ENCODE measurements at regions not wholly inside any gene's neighbourhood (a gene's known extent, or its start where the extent isn't known, plus 50 kb on each side); places are given as distances from the start of the nearest gene placed in this dataset.

DNA sequence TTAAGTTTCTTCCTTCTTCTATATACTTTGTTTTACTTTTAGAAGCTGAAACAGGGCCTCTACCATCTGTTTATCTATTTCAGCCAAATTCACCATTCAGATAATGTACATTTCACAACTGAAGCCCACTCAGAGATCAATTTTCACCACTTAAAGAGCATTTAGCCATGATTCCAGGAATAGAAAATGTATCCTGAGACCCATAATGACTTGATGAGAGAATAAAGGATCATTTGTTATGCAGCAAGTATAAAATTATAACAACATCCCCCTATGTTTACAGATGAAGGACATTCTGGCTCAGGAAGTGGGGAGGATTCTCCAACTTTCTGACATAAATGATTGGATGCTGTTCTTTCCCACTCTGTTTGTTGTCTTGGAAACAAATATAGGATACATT lies 962.1 kb upstream of the EEF2KMT start:
- no peaks in the 10 kb centered on the region for H3K9me3 Mint-ChIP-seq
- no peak overlapping the region for H3K27ac Mint-ChIP-seq
- no peaks in the 10 kb centered on the region for H3K36me3 Mint-ChIP-seq
- H3K4me1 Mint-ChIP-seq = no peaks in the 10 kb centered on the region
- TF ChIP-seq, protein P1, sequence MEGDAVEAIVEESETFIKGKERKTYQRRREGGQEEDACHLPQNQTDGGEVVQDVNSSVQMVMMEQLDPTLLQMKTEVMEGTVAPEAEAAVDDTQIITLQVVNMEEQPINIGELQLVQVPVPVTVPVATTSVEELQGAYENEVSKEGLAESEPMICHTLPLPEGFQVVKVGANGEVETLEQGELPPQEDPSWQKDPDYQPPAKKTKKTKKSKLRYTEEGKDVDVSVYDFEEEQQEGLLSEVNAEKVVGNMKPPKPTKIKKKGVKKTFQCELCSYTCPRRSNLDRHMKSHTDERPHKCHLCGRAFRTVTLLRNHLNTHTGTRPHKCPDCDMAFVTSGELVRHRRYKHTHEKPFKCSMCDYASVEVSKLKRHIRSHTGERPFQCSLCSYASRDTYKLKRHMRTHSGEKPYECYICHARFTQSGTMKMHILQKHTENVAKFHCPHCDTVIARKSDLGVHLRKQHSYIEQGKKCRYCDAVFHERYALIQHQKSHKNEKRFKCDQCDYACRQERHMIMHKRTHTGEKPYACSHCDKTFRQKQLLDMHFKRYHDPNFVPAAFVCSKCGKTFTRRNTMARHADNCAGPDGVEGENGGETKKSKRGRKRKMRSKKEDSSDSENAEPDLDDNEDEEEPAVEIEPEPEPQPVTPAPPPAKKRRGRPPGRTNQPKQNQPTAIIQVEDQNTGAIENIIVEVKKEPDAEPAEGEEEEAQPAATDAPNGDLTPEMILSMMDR (IDR thresholded peaks at IDR 0.05; ENCODE audit: unreplicated experiment) = no peak
- no peak for DNase-seq (ENCODE audit: low spot score in 2 of 2, unreplicated experiment in 2 of 2)
- peaks cover 8% of the 10 kb centered on the region for H3K27me3 Mint-ChIP-seq (ENCODE audit: low read depth)
- no peak overlapping the region for H3K4me3 Mint-ChIP-seq

DNA sequence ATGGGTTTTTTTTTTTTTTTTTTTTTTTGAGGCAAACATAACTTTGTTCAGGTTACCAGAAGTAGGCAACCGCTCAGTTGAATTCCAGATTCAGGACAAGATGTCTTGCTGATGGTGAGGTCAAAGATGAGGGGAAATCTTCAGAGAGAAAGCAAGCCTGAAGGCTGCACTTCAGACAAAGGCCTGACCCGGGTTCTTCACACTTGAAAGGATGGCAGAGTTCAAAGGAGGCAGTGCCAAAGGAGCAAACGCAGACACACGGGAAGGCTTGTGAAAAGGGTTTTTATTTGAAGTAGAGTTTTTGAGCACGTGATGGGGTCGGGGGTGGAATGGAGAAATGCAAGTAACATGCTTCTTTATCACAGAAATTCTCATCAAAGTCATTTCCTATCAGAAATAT lies 960.2 kb upstream of the EEF2KMT start:
- TF ChIP-seq, protein P1 (IDR thresholded peaks at IDR 0.05; ENCODE audit: unreplicated experiment) = no peak

DNA sequence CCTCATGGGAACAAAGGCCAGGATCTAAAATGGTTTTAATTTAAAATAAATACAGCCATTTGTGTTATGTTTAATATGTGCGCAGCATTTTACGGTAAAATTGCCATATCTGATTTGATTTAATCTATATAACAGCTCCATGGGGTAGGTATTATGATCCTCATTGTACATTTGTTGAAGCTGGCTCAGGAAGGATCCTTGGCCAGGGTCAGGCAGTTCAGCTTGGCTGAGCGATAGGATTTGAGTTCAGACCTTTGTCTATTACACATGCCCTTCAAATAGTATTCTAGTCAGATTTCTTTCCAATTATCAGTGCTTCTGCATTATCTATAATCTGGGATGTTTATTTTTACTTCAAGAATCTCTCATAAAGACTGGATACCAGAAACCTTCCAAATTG lies 950.4 kb upstream of the EEF2KMT start:
- TF ChIP-seq, protein P1 (IDR thresholded peaks at IDR 0.05; ENCODE audit: unreplicated experiment) = no peak
- no peak overlapping the region for H3K27ac Mint-ChIP-seq
- H3K9me3 Mint-ChIP-seq = no peaks in the 10 kb centered on the region

More for the DNA sequence above, 960.2 kb upstream of the EEF2KMT start:
- H3K4me1 Mint-ChIP-seq = no peaks in the 10 kb centered on the region
- no peak overlapping the region for H3K4me3 Mint-ChIP-seq
- no peak for DNase-seq (ENCODE audit: low spot score in 2 of 2, unreplicated experiment in 2 of 2)
- H3K27ac Mint-ChIP-seq = no peak overlapping the region
- H3K9me3 Mint-ChIP-seq = no peaks in the 10 kb centered on the region
- peaks cover 8% of the 10 kb centered on the region for H3K27me3 Mint-ChIP-seq (ENCODE audit: low read depth)
- H3K36me3 Mint-ChIP-seq = no peaks in the 10 kb centered on the region

DNA sequence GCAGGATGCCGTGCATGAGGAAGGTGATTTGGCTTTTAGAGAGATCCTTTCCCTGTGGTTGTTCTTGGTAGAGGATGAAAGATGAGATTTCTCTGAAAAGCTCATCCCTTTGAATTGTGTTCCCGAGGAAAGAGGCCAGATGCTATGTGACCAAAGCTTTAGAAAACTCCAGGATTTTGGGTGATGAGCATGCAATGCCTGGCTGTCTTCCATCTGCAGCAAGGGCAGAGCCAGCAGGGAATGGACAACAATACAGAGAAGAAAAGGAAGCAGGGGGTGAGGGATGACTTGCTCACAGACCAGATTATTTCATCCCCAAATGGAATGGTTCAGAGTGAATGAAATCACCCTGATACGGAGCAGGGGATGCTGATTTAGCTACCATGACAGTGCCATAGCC lies 949.7 kb upstream of the EEF2KMT start:
- peaks cover 4% of the 10 kb centered on the region for H3K9me3 Mint-ChIP-seq
- H3K4me3 Mint-ChIP-seq = no peak overlapping the region
- no peaks in the 10 kb centered on the region for H3K4me1 Mint-ChIP-seq
- H3K27ac Mint-ChIP-seq = no peak overlapping the region
- DNase-seq (ENCODE audit: low spot score in 2 of 2, unreplicated experiment in 2 of 2) = no peak
- H3K36me3 Mint-ChIP-seq = no peaks in the 10 kb centered on the region
- peaks cover 24% of the 10 kb centered on the region for H3K27me3 Mint-ChIP-seq (ENCODE audit: low read depth)
- TF ChIP-seq, protein P1 (IDR thresholded peaks at IDR 0.05; ENCODE audit: unreplicated experiment) = no peak

More for the DNA sequence above, 950.4 kb upstream of the EEF2KMT start:
- H3K27me3 Mint-ChIP-seq (ENCODE audit: low read depth) = peaks cover 24% of the 10 kb centered on the region
- H3K4me3 Mint-ChIP-seq = no peak overlapping the region
- H3K36me3 Mint-ChIP-seq = no peaks in the 10 kb centered on the region
- no peak for DNase-seq (ENCODE audit: low spot score in 2 of 2, unreplicated experiment in 2 of 2)
- H3K4me1 Mint-ChIP-seq = no peaks in the 10 kb centered on the region

DNA sequence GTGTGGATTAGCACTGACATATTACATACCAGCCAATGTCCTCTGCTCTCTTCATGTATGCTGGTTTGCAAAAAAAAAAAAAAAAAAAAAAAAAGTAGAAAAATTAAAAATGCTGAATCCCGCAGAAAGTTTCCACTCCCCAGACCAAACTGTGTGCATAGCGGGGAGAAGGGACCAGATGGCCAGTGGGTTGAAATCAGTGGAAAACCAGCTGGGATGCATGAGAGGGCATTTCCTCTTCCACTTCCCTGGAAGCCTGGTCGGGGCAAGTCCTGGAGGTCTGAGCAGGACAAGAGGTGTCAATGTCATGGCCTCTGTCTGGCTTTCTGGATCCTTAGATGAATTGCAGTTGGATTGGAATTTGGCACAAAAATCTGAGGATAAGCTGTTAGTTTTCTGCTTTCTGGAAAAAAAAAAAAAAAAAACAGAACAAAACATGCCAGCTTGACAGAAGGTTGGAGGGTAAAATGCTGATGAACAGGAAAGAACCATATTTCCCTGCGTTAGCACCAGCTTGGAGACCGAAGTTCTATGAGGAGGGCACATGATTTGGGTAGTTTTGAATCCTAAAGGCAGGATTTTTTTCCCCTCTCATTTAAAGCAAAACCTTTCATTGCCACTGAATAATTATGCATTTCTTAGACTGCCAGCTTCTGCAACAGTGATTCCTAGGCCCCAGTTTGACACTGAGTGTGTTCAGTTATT lies 941.5 kb upstream of the EEF2KMT start:
- peaks cover 3% of the 10 kb centered on the region for H3K27me3 Mint-ChIP-seq (ENCODE audit: low read depth)
- no peak overlapping the region for H3K4me3 Mint-ChIP-seq
- no peak overlapping the region for H3K27ac Mint-ChIP-seq
- DNase-seq (ENCODE audit: low spot score in 2 of 2, unreplicated experiment in 2 of 2) = no peak
- H3K4me1 Mint-ChIP-seq = no peaks in the 10 kb centered on the region
- H3K36me3 Mint-ChIP-seq = no peaks in the 10 kb centered on the region
- peaks cover 11% of the 10 kb centered on the region for H3K9me3 Mint-ChIP-seq
- TF ChIP-seq, protein P1 (IDR thresholded peaks at IDR 0.05; ENCODE audit: unreplicated experiment) = no peak
